ENCODE measurements at regions not wholly inside any gene's neighbourhood (a gene's known extent, or its start where the extent isn't known, plus 50 kb on each side); places are given as distances from the start of the nearest gene placed in this dataset.

GRCh38 chr18:71068338-71068737, 779.5 kb downstream of the SOCS6 start:
- TF ChIP-seq, protein P1, sequence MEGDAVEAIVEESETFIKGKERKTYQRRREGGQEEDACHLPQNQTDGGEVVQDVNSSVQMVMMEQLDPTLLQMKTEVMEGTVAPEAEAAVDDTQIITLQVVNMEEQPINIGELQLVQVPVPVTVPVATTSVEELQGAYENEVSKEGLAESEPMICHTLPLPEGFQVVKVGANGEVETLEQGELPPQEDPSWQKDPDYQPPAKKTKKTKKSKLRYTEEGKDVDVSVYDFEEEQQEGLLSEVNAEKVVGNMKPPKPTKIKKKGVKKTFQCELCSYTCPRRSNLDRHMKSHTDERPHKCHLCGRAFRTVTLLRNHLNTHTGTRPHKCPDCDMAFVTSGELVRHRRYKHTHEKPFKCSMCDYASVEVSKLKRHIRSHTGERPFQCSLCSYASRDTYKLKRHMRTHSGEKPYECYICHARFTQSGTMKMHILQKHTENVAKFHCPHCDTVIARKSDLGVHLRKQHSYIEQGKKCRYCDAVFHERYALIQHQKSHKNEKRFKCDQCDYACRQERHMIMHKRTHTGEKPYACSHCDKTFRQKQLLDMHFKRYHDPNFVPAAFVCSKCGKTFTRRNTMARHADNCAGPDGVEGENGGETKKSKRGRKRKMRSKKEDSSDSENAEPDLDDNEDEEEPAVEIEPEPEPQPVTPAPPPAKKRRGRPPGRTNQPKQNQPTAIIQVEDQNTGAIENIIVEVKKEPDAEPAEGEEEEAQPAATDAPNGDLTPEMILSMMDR (IDR thresholded peaks at IDR 0.05; ENCODE audit: extremely low read depth, insufficient read depth, missing control alignments), result no peak
- in situ Hi-C loops (cut with MboI; ENCODE audit: low pct_unique_long_range_greater_than_20kb, low sequenced_read_pairs, unreplicated experiment), result no loop called here

DNA sequence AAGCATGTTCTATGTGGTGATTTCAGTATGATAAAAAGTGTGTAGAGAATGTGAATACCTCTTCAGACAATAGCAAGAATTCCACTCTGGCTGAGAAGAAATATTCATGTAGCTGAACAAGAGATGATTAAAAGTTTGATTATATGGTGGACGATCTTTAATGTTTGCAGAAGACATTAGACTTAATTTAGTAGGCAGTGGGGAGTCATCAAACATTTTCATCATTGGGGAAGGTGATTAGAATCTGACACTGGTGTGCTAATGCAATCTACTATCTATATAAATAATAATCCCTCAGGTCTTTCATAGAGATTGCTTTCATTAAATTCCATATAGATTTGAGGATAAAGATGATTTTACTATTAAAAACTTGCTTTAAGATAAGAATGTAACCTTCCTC, 761.0 kb downstream of the SOCS6 start:
- no peak for DNase-seq (ENCODE audit: low spot score)
- TF ChIP-seq, protein P1 (IDR thresholded peaks at IDR 0.05; ENCODE audit: extremely low read depth, insufficient read depth, missing control alignments), result no peak
- in situ Hi-C loops (cut with MboI; ENCODE audit: low pct_unique_long_range_greater_than_20kb, low sequenced_read_pairs, unreplicated experiment), result no loop called here

More at GRCh38 chr18:71068338-71068737, 779.5 kb downstream of the SOCS6 start:
- DNase-seq (ENCODE audit: low spot score), result no peak

GRCh38 chr18:71047882-71048281, 759.0 kb downstream of the SOCS6 start:
- TF ChIP-seq, protein P1 (IDR thresholded peaks at IDR 0.05; ENCODE audit: extremely low read depth, insufficient read depth, missing control alignments), result no peak
- no peak for DNase-seq (ENCODE audit: low spot score)
- in situ Hi-C loops (cut with MboI; ENCODE audit: low pct_unique_long_range_greater_than_20kb, low sequenced_read_pairs, unreplicated experiment), result no loop called here

GRCh38 chr18:71045331-71046065, 756.7 kb downstream of the SOCS6 start:
- no peak for DNase-seq (ENCODE audit: low spot score)
- in situ Hi-C loops (cut with MboI; ENCODE audit: low pct_unique_long_range_greater_than_20kb, low sequenced_read_pairs, unreplicated experiment), result no loop called here
- TF ChIP-seq, protein P1 (IDR thresholded peaks at IDR 0.05; ENCODE audit: extremely low read depth, insufficient read depth, missing control alignments), result no peak

DNA sequence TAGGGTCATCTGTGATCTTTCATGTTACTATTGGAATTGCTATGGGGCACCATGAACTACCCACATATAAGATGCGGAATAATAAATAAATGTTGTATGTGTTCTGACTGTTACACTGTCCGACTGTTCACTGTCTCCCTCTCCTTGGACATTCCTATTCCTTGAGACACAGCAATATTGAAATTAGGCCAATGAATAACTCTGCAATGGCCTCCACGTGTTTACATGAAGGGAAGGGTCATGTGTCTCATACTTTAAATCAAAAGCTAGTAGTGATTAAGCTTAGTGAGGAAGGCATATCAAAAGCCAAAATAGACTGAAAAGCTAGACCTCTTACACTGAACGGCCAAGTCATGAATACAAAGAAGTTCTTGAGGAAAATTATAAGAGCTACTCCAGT, 751.3 kb downstream of the SOCS6 start:
- DNase-seq (ENCODE audit: low spot score), result no peak
- in situ Hi-C loops (cut with MboI; ENCODE audit: low pct_unique_long_range_greater_than_20kb, low sequenced_read_pairs, unreplicated experiment), result no loop called here
- TF ChIP-seq, protein P1 (IDR thresholded peaks at IDR 0.05; ENCODE audit: extremely low read depth, insufficient read depth, missing control alignments), result no peak

DNA sequence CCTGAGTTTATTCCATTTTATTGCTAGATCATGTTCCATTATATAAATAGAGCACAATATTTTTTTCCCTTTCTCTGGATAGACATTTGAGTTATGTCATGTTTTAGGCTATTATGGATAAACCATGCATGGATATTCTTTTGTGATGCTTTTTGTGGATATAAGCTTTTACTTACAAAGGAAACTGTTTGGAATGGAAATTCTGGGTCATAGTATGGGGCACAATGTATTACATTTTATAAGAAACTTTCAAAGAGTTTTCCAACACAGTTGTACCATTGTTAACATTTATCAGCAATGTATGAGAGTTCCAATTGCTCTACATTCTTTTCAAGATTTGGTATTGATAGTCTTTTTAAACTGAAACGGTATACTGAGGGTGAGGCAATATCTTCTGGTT, 749.4 kb downstream of the SOCS6 start:
- in situ Hi-C loops (cut with MboI; ENCODE audit: low pct_unique_long_range_greater_than_20kb, low sequenced_read_pairs, unreplicated experiment), result no loop called here
- TF ChIP-seq, protein P1 (IDR thresholded peaks at IDR 0.05; ENCODE audit: extremely low read depth, insufficient read depth, missing control alignments), result no peak
- DNase-seq (ENCODE audit: low spot score), result no peak
